PC-3 (cell line): ENCODE measurements at regions not wholly inside any gene's neighbourhood (a gene's known extent, or its start where the extent isn't known, plus 50 kb on each side); places are given as distances from the start of the nearest gene placed in this dataset.

ENCODE experiments used
- EZH2 ChIP-seq: fragments of 300-600 bp; sonication (generic); IDR thresholded peaks from one replicate; pipeline ENCODE4 v1.6.1; 2017; ENCODE audit warnings: antibody characterized with exemption, mild to moderate bottlenecking, low read length; ENCODE audit not compliant: unreplicated experiment
- EZH2phosphoT487 ChIP-seq: fragments of 300-600 bp; sonication (generic); IDR thresholded peaks from 2 replicates; pipeline ENCODE4 v1.6.1; 2018; ENCODE audit warnings: mild to moderate bottlenecking, antibody characterized with exemption, low read length, borderline replicate concordance
- TF ChIP-seq, protein P1 (sequence below): fragments of 300-600 bp; sonication (generic); conservative IDR thresholded peaks from 2 replicates; pipeline ENCODE4 v1.5.1; 2017; ENCODE audit warnings: antibody characterized with exemption, low read depth, mild to moderate bottlenecking, low read length

DNA sequence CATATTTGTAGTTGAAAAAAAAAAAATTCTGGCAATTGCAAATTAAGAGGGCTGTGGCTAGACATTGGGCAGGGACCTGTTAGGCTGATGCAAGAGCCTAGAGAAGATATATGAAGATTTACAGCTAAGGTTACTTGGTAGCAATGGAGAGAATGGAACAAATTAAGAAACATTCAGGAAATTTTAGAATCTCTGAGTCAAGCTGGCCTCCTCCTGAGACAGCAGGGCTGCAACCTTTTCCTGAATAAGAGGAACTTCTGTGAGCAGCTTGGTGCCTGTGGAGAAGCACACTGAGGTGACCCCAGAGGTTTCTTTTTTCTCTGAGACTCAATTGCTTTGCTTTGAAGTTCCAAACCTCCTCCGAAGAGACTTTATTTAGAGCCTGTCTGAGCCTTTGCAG is 118.6 kb upstream of the LRATD1 start:
- no peak for TF ChIP-seq EZH2
- TF ChIP-seq, protein P1, sequence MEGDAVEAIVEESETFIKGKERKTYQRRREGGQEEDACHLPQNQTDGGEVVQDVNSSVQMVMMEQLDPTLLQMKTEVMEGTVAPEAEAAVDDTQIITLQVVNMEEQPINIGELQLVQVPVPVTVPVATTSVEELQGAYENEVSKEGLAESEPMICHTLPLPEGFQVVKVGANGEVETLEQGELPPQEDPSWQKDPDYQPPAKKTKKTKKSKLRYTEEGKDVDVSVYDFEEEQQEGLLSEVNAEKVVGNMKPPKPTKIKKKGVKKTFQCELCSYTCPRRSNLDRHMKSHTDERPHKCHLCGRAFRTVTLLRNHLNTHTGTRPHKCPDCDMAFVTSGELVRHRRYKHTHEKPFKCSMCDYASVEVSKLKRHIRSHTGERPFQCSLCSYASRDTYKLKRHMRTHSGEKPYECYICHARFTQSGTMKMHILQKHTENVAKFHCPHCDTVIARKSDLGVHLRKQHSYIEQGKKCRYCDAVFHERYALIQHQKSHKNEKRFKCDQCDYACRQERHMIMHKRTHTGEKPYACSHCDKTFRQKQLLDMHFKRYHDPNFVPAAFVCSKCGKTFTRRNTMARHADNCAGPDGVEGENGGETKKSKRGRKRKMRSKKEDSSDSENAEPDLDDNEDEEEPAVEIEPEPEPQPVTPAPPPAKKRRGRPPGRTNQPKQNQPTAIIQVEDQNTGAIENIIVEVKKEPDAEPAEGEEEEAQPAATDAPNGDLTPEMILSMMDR = no peak
- no peak for TF ChIP-seq EZH2phosphoT487
